ENCODE measurements at regions not wholly inside any gene's neighbourhood (a gene's known extent, or its start where the extent isn't known, plus 50 kb on each side); places are given as distances from the start of the nearest gene placed in this dataset.

DNA sequence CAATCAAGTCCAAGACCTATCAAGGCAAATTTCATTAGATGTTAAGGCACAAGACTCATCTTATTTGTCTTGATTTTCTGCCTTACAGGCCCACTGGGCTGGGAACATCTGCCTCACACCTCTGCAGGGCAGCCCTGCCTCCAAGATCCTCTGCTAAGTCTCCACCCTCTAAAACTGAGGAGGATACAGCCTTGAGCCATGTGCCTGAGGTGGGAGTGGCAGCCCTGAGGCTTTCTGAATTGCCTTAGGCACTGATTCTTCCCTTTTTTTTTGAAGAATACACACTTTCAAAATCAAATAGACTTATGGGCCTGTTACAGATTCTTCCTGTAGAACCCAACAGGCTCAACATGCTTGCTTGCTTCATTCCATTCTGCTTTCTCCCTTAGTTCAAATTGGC, 544.3 kb upstream of the ADAMTS5 start:
- Mint-ChIP-seq H3K9me3 (peaks cover 4% of the 10 kb centered on the region; the same call in 1 of the 2 replicates), H3K4me3 (no peak overlapping the region), H3K4me1 (peaks cover 5% of the 10 kb centered on the region), H3K27me3 (ENCODE audit: low read depth) (no peaks in the 10 kb centered on the region), H3K36me3 (0 out of 2 replicates have a peak, but pooled peaks cover under 1% of the 10 kb centered on the region), H3K27ac (no peak overlapping the region)
- ATAC-seq: peak; percentile 36; the same call in 1 of the 2 replicates
- ChIA-PET POLR2A (no interaction called here), CTCF (no interaction called here)
- no peak for DNase-seq (ENCODE audit: low spot score)
- TF ChIP-seq MYBL2 (CRISPR knock-in tag; IDR thresholded peaks at IDR 0.05) (no peak), FOXP1 (CRISPR knock-in tag; IDR thresholded peaks at IDR 0.05; ENCODE audit: borderline replicate concordance) (no peak), ZNF121 (CRISPR knock-in tag; IDR thresholded peaks at IDR 0.05) (no peak), GTF2I (CRISPR knock-in tag; conservative IDR thresholded peaks at IDR 0.05) (no peak), FOXK1 (CRISPR knock-in tag; IDR thresholded peaks at IDR 0.05) (no peak)

GRCh38 chr21:27507695-27508094, 540.8 kb upstream of the ADAMTS5 start:
- ATAC-seq (no peak), DNase-seq (ENCODE audit: low spot score) (no peak)
- Mint-ChIP-seq H3K4me3 (no peak overlapping the region), H3K36me3 (peaks cover under 1% of the 10 kb centered on the region; the same call in 1 of the 2 replicates), H3K27me3 (ENCODE audit: low read depth) (no peaks in the 10 kb centered on the region), H3K4me1 (no peaks in the 10 kb centered on the region), H3K9me3 (peaks cover 4% of the 10 kb centered on the region; the same call in 1 of the 2 replicates), H3K27ac (no peak overlapping the region)
- no peak for TF ChIP-seq GTF2I (CRISPR knock-in tag; conservative IDR thresholded peaks at IDR 0.05)
- TF ChIP-seq ARID4B (CRISPR knock-in tag; IDR thresholded peaks at IDR 0.05; ENCODE audit: borderline replicate concordance): no peak
- TF ChIP-seq ZNF281 (CRISPR knock-in tag; IDR thresholded peaks at IDR 0.05): no peak
- no peak for TF ChIP-seq RORB (CRISPR knock-in tag; IDR thresholded peaks at IDR 0.05)
- no peak for TF ChIP-seq CREB1 (CRISPR knock-in tag; IDR thresholded peaks at IDR 0.05)
- TF ChIP-seq EMX1 (CRISPR knock-in tag; IDR thresholded peaks at IDR 0.05): no peak
- no peak for TF ChIP-seq PRRX2 (CRISPR knock-in tag; IDR thresholded peaks at IDR 0.05)
- TF ChIP-seq, protein P1, sequence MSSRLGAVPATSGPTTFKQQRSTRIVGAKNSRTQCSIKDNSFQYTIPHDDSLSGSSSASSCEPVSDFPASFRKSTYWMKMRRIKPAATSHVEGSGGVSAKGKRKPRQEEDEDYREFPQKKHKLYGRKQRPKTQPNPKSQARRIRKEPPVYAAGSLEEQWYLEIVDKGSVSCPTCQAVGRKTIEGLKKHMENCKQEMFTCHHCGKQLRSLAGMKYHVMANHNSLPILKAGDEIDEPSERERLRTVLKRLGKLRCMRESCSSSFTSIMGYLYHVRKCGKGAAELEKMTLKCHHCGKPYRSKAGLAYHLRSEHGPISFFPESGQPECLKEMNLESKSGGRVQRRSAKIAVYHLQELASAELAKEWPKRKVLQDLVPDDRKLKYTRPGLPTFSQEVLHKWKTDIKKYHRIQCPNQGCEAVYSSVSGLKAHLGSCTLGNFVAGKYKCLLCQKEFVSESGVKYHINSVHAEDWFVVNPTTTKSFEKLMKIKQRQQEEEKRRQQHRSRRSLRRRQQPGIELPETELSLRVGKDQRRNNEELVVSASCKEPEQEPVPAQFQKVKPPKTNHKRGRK (CRISPR knock-in tag; IDR thresholded peaks at IDR 0.05; ENCODE audit: borderline replicate concordance): no peak
- no peak for TF ChIP-seq KAT7 (CRISPR knock-in tag; IDR thresholded peaks at IDR 0.05; ENCODE audit: borderline replicate concordance)
- TF ChIP-seq ZNF219 (CRISPR knock-in tag; IDR thresholded peaks at IDR 0.05; ENCODE audit: borderline replicate concordance): no peak
- TF ChIP-seq USF2 (CRISPR knock-in tag; IDR thresholded peaks at IDR 0.05): no peak
- TF ChIP-seq ZNF317 (CRISPR knock-in tag; IDR thresholded peaks at IDR 0.05; ENCODE audit: borderline replicate concordance, low read depth): no peak
- no peak for TF ChIP-seq NFYB (CRISPR knock-in tag; conservative IDR thresholded peaks at IDR 0.05; ENCODE audit: low read depth)
- no peak for TF ChIP-seq NR1H2 (CRISPR knock-in tag; IDR thresholded peaks at IDR 0.05)
- no peak for TF ChIP-seq ZNF263 (CRISPR knock-in tag; IDR thresholded peaks at IDR 0.05; ENCODE audit: low read depth)
- TF ChIP-seq HMGA2 (CRISPR knock-in tag; IDR thresholded peaks at IDR 0.05): no peak
- TF ChIP-seq OVOL2 (CRISPR knock-in tag; IDR thresholded peaks at IDR 0.05; ENCODE audit: borderline replicate concordance): no peak
- TF ChIP-seq ZNF416 (CRISPR knock-in tag; IDR thresholded peaks at IDR 0.05): no peak
- ChIA-PET POLR2A (no interaction called here), CTCF (no interaction called here)
